Cardiac muscle cell (in vitro differentiated cells and primary cell): ENCODE measurements at regions not wholly inside any gene's neighbourhood (a gene's known extent, or its start where the extent isn't known, plus 50 kb on each side); places are given as distances from the start of the nearest gene placed in this dataset.
A peak's percentile ranks its signal among the peaks of the same experiment; 100 is the strongest.

Source experiments
- DNase-seq, 2 donors: peaks; one replicate each; pipeline versions ENCODE4 v3.0.0 to v3.0.0-alpha.2; 2010 to 2017; ENCODE audit warnings: low read depth in 1 of 2, low spot score in 1 of 2
- H3K27ac ChIP-seq: fragments of 200-600 bp; sonication (generic); 2 replicates; pipeline ENCODE4 v1.5.1; 2016
- H3K27me3 ChIP-seq: fragments of 200-600 bp; sonication (generic); 2 replicates; pipeline ENCODE4 v1.6.0; 2016; ENCODE audit warnings: control low read depth
- H3K36me3 ChIP-seq: fragments of 200-600 bp; sonication (generic); 2 replicates; pipeline ENCODE4 v1.5.1; 2016; ENCODE audit warnings: control low read depth
- H3K4me1 ChIP-seq: fragments of 200-600 bp; sonication (generic); 2 replicates; pipeline ENCODE4 v1.8.1; 2017; ENCODE audit warnings: low read depth, mild to moderate bottlenecking, mixed run types
- H3K4me3 ChIP-seq: fragments of 200-600 bp; sonication (generic); 2 replicates; pipeline ENCODE4 v1.5.1; 2016; ENCODE audit warnings: mild to moderate bottlenecking
- H3K9me3 ChIP-seq: fragments of 200-600 bp; sonication (generic); 2 replicates; pipeline ENCODE4 v1.5.1; 2017; ENCODE audit warnings: low read depth, mild to moderate bottlenecking, control low read depth
- CTCF ChIP-seq: IDR thresholded peaks from 2 replicates; pipeline ENCODE4 v1.5.1; 2012; ENCODE audit warnings: low read depth, mild to moderate bottlenecking, low read length

- Histone ChIP-seq H3K4me3 (no peak overlapping the region), H3K4me1 (no peaks in the 10 kb centered on the region), H3K27me3 (no peaks in the 10 kb centered on the region), H3K36me3 (no peaks in the 10 kb centered on the region), H3K27ac (no peak overlapping the region), H3K9me3 (no peaks in the 10 kb centered on the region)
- TF ChIP-seq CTCF = no peak
- DNase-seq = no peak
Measured at GRCh38 chr18:55844382-55844781, 256.4 kb upstream of the TCF4 start.

DNA sequence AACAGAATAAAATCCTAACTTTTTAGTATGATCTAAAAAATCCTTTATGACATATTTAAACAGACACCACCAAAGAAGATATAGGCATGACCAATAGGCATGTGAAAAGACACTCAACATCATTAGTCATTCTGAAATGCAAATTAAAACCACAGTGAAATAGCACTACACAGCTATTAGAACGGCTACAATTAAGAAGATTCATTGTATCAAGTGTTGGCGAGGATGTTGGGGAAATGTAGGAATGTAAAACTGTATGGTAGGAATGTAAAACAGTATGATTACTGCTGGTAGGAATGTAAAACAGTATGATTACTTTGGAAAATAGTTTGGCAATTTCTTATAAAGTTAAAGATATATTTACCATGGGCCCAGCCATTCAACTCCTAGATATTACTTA is 253.3 kb upstream of the TCF4 start:
- Histone ChIP-seq H3K4me1 (no peaks in the 10 kb centered on the region), H3K27ac (no peak overlapping the region), H3K27me3 (no peaks in the 10 kb centered on the region), H3K9me3 (no peaks in the 10 kb centered on the region), H3K36me3 (no peaks in the 10 kb centered on the region), H3K4me3 (no peak overlapping the region)
- TF ChIP-seq CTCF = no peak
- no peak for DNase-seq

DNA sequence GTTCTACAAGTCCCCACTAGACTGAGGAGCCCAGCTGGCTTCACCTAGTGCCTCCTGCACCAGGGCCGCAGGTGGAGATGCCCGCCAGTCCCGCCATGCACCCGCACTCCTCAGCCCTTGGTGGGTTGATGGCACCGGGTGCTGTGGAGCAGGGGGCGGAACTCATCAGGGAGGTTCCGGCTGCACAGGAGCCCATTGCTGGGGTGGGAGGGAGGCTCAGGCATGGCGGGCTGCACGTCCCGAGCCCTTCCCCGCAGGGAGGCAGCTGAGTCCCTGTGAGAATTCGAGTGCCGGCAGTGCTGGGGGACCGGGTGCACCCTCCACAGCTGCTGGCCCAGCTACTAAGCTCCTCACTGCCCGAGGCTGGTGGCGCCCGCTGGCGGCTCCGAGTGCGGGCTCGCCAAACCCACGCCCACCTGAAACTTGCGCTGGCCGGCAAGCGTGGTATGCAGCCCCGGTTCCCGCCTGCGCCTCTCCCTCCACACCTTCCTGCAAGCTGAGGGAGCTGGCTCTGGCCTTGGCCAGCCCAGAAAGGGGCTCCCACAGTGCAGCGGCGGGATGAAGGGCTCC is 252.7 kb upstream of the TCF4 start:
- no peaks in the 10 kb centered on the region for H3K36me3 ChIP-seq
- TF ChIP-seq CTCF = no peak
- no peak for DNase-seq
- H3K4me1 ChIP-seq = no peaks in the 10 kb centered on the region
- no peak overlapping the region for H3K4me3 ChIP-seq
- no peaks in the 10 kb centered on the region for H3K27me3 ChIP-seq
- H3K9me3 ChIP-seq = no peaks in the 10 kb centered on the region
- no peak overlapping the region for H3K27ac ChIP-seq

GRCh38 chr18:55839343-55839742 is 251.4 kb upstream of the TCF4 start:
- Histone ChIP-seq H3K27ac (no peak overlapping the region), H3K4me1 (no peaks in the 10 kb centered on the region), H3K4me3 (no peak overlapping the region), H3K27me3 (no peaks in the 10 kb centered on the region), H3K9me3 (no peaks in the 10 kb centered on the region), H3K36me3 (no peaks in the 10 kb centered on the region)
- TF ChIP-seq CTCF = no peak
- DNase-seq = peak in 1 of 2 donors; percentile 65

DNA sequence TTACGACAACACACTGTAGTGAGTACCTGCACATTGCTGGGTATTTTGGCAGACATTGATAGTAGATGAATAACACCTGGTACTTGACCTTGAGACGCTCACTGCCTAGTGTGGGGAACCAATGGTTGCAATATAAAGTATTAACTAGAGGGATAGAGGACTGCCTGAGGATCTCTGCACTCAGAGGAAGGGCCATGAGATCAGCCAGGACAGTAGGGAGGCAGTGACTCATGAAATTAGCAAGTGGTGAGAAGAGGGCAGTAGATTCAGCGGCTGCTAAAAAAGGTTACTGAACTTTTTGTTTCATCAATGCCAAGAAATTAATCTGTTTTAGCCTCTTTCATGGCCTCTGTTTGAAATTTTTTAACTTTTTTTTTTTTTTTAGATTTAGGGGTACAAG is 250.8 kb upstream of the TCF4 start:
- Histone ChIP-seq H3K9me3 (no peaks in the 10 kb centered on the region), H3K4me3 (no peak overlapping the region), H3K27ac (no peak overlapping the region), H3K36me3 (no peaks in the 10 kb centered on the region), H3K4me1 (no peaks in the 10 kb centered on the region), H3K27me3 (no peaks in the 10 kb centered on the region)
- no peak for TF ChIP-seq CTCF
- peak in 1 of 2 donors; percentile 47 for DNase-seq

DNA sequence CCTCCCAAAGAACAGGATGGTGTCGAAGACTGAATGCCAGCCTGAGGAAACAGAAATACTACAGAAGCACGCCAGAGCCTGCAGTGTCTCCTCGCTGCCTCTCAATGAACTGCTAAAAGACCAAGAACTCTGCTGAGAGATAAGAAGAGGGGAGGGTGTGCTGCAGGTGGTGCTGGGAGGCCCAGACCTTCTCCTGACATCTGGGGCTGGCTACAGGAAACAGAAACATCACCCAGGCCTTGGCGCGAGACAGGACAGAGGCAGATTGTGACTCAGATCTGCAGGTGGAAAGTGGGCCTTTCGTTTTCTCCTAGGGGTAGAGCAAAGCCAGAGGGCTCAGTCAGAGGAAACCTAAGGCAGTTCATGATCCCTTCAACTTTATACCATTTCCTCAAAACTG is 250.3 kb upstream of the TCF4 start:
- no peak for TF ChIP-seq CTCF
- Histone ChIP-seq H3K9me3 (no peaks in the 10 kb centered on the region), H3K4me1 (no peaks in the 10 kb centered on the region), H3K36me3 (no peaks in the 10 kb centered on the region), H3K27ac (no peak overlapping the region), H3K27me3 (no peaks in the 10 kb centered on the region), H3K4me3 (no peak overlapping the region)
- DNase-seq = no peak
